ENCODE measurements at regions not wholly inside any gene's neighbourhood (a gene's known extent, or its start where the extent isn't known, plus 50 kb on each side); places are given as distances from the start of the nearest gene placed in this dataset.

DNA sequence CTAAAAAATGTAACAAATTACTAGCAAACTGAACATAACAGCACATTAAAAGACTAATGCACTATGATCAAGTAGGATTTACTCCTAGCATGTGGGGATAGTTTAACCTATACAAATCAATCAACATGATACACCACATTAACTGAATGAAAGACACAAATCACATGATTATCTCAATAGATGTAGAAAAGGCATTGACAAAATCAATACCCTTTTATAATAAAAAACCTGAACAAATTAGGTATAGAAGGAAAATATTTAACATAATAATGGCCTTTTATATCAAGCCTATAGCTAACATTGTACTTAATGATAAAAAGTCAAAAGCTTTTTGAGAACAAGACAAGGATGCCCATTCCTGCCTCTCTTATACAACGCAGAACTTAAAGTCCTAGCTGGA lies 540.0 kb downstream of the RERGL start:
- no peaks in the 10 kb centered on the region for H3K36me3 ChIP-seq (ENCODE audit: control insufficient read depth, insufficient read depth, low read length)
- H3K9me3 ChIP-seq (ENCODE audit: control insufficient read depth, insufficient read depth, low read depth, low read length), result no peaks in the 10 kb centered on the region
- H3K4me1 ChIP-seq (ENCODE audit: control insufficient read depth, insufficient read depth, low read length), result no peaks in the 10 kb centered on the region
- no peak overlapping the region for H3K4me3 ChIP-seq (ENCODE audit: low read depth, low read length)
- H3K27ac ChIP-seq (ENCODE audit: low read depth, low read length), result no peak overlapping the region
- H3K27me3 ChIP-seq (ENCODE audit: control insufficient read depth, insufficient read depth, low read length), result no peaks in the 10 kb centered on the region
- H3K9ac ChIP-seq (ENCODE audit: low read length), result no peak overlapping the region

- Histone ChIP-seq H3K9me3 (ENCODE audit: control insufficient read depth, insufficient read depth, low read depth, low read length) (no peaks in the 10 kb centered on the region), H3K36me3 (ENCODE audit: control insufficient read depth, insufficient read depth, low read length) (no peaks in the 10 kb centered on the region), H3K9ac (ENCODE audit: low read length) (no peak overlapping the region), H3K27ac (ENCODE audit: low read depth, low read length) (no peak overlapping the region), H3K4me3 (ENCODE audit: low read depth, low read length) (no peak overlapping the region), H3K4me1 (ENCODE audit: control insufficient read depth, insufficient read depth, low read length) (no peaks in the 10 kb centered on the region), H3K27me3 (ENCODE audit: control insufficient read depth, insufficient read depth, low read length) (no peaks in the 10 kb centered on the region)
Observed at GRCh38 chr12:17540921-17541320, 549.1 kb downstream of the RERGL start.

GRCh38 chr12:17528394-17528793 lies 561.6 kb downstream of the RERGL start:
- no peaks in the 10 kb centered on the region for H3K9me3 ChIP-seq (ENCODE audit: control insufficient read depth, insufficient read depth, low read depth, low read length)
- H3K27me3 ChIP-seq (ENCODE audit: control insufficient read depth, insufficient read depth, low read length), result no peaks in the 10 kb centered on the region
- H3K27ac ChIP-seq (ENCODE audit: low read depth, low read length), result no peak overlapping the region
- no peak overlapping the region for H3K4me3 ChIP-seq (ENCODE audit: low read depth, low read length)
- H3K36me3 ChIP-seq (ENCODE audit: control insufficient read depth, insufficient read depth, low read length), result no peaks in the 10 kb centered on the region
- peaks cover 4% of the 10 kb centered on the region; the same call in 1 of the 2 replicates for H3K4me1 ChIP-seq (ENCODE audit: control insufficient read depth, insufficient read depth, low read length)
- no peak overlapping the region for H3K9ac ChIP-seq (ENCODE audit: low read length)

DNA sequence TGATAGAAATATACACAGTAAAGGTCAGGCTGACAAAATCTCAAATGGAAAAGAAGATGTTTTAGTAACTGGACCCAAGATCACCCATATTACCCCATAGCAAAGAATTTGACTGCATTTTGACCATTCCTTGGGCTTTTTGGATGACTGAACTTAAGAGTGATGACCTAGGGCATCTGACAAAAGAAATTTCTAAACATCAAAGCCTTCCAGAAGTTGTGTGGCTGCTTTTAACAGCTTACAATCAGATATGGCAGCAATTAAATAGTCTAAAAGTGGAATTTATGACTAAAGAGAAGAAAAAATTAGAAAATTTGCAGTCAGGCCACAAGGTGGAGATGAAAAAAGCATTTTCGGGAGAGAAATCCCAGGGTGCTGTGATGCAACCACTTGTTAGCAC lies 563.0 kb downstream of the RERGL start:
- Histone ChIP-seq H3K4me3 (ENCODE audit: low read depth, low read length) (no peak overlapping the region), H3K9me3 (ENCODE audit: control insufficient read depth, insufficient read depth, low read depth, low read length) (no peaks in the 10 kb centered on the region), H3K4me1 (ENCODE audit: control insufficient read depth, insufficient read depth, low read length) (peaks cover 4% of the 10 kb centered on the region; the same call in 1 of the 2 replicates), H3K9ac (ENCODE audit: low read length) (no peak overlapping the region), H3K36me3 (ENCODE audit: control insufficient read depth, insufficient read depth, low read length) (no peaks in the 10 kb centered on the region), H3K27ac (ENCODE audit: low read depth, low read length) (no peak overlapping the region), H3K27me3 (ENCODE audit: control insufficient read depth, insufficient read depth, low read length) (no peaks in the 10 kb centered on the region)

DNA sequence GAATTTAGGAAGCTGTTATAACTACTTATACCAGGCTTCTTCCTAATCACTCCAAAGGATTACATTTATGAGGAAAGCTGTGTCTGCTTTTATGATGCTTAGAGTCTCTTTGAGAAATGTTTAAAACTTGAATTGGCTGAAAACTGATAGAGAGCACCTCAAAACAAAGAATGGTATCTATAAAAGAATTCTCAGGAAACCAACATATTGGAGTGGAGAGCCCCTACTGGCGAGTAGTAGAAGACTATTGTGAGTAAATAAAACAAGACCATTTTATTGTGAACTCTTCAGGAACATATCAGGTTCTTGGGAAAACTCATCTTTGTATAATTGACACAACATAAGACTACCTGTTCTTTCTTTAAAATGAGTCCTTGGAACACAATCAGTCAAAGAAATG lies 578.6 kb downstream of the RERGL start:
- no peak overlapping the region for H3K27ac ChIP-seq (ENCODE audit: low read depth, low read length)
- no peaks in the 10 kb centered on the region for H3K36me3 ChIP-seq (ENCODE audit: control insufficient read depth, insufficient read depth, low read length)
- H3K4me1 ChIP-seq (ENCODE audit: control insufficient read depth, insufficient read depth, low read length), result peaks cover 4% of the 10 kb centered on the region; the same call in 1 of the 2 replicates
- H3K4me3 ChIP-seq (ENCODE audit: low read depth, low read length), result no peak overlapping the region
- H3K9ac ChIP-seq (ENCODE audit: low read length), result no peak overlapping the region
- no peaks in the 10 kb centered on the region for H3K9me3 ChIP-seq (ENCODE audit: control insufficient read depth, insufficient read depth, low read depth, low read length)
- no peaks in the 10 kb centered on the region for H3K27me3 ChIP-seq (ENCODE audit: control insufficient read depth, insufficient read depth, low read length)

GRCh38 chr12:17507336-17507735 lies 582.7 kb downstream of the RERGL start:
- H3K36me3 ChIP-seq (ENCODE audit: control insufficient read depth, insufficient read depth, low read length), result no peaks in the 10 kb centered on the region
- no peaks in the 10 kb centered on the region for H3K9me3 ChIP-seq (ENCODE audit: control insufficient read depth, insufficient read depth, low read depth, low read length)
- no peak overlapping the region for H3K9ac ChIP-seq (ENCODE audit: low read length)
- H3K27ac ChIP-seq (ENCODE audit: low read depth, low read length), result no peak overlapping the region
- H3K27me3 ChIP-seq (ENCODE audit: control insufficient read depth, insufficient read depth, low read length), result no peaks in the 10 kb centered on the region
- H3K4me3 ChIP-seq (ENCODE audit: low read depth, low read length), result no peak overlapping the region
- peaks cover 4% of the 10 kb centered on the region; the same call in 1 of the 2 replicates for H3K4me1 ChIP-seq (ENCODE audit: control insufficient read depth, insufficient read depth, low read length)

DNA sequence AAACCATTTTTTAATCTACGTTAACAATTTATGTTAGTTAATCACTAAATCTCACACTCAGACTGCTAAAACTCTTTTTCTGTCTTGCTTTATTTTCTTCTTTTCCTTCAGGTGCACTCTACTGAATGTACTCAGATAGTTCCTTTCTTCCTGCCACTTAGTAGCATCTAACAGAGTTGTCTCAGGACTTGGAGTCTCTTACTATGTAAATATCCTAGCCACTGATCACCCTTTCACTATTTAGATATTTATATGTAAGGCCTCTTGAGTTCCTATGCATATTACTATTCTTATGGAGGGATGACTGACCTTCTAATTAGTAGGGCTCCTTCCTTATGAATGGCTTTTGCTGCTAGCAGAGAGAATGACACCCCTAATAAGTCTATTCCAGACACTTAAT lies 586.3 kb downstream of the RERGL start:
- H3K4me3 ChIP-seq (ENCODE audit: low read depth, low read length), result no peak overlapping the region
- H3K9ac ChIP-seq (ENCODE audit: low read length), result no peak overlapping the region
- no peaks in the 10 kb centered on the region for H3K9me3 ChIP-seq (ENCODE audit: control insufficient read depth, insufficient read depth, low read depth, low read length)
- peaks cover 4% of the 10 kb centered on the region; the same call in 1 of the 2 replicates for H3K4me1 ChIP-seq (ENCODE audit: control insufficient read depth, insufficient read depth, low read length)
- H3K27ac ChIP-seq (ENCODE audit: low read depth, low read length), result no peak overlapping the region
- H3K36me3 ChIP-seq (ENCODE audit: control insufficient read depth, insufficient read depth, low read length), result no peaks in the 10 kb centered on the region
- no peaks in the 10 kb centered on the region for H3K27me3 ChIP-seq (ENCODE audit: control insufficient read depth, insufficient read depth, low read length)

- Histone ChIP-seq H3K4me1 (ENCODE audit: control insufficient read depth, insufficient read depth, low read length) (no peaks in the 10 kb centered on the region), H3K27ac (ENCODE audit: low read depth, low read length) (no peak overlapping the region), H3K9me3 (ENCODE audit: control insufficient read depth, insufficient read depth, low read depth, low read length) (no peaks in the 10 kb centered on the region), H3K36me3 (ENCODE audit: control insufficient read depth, insufficient read depth, low read length) (no peaks in the 10 kb centered on the region), H3K9ac (ENCODE audit: low read length) (no peak overlapping the region), H3K4me3 (ENCODE audit: low read depth, low read length) (no peak overlapping the region), H3K27me3 (ENCODE audit: control insufficient read depth, insufficient read depth, low read length) (no peaks in the 10 kb centered on the region)
Observed at GRCh38 chr12:17489452-17489851, 600.5 kb downstream of the RERGL start.

GRCh38 chr12:17478908-17479673 lies 610.9 kb downstream of the RERGL start:
- 0 out of 2 replicates have a peak, but pooled peaks cover 3% of the 10 kb centered on the region for H3K9me3 ChIP-seq (ENCODE audit: control insufficient read depth, insufficient read depth, low read depth, low read length)
- H3K4me1 ChIP-seq (ENCODE audit: control insufficient read depth, insufficient read depth, low read length), result no peaks in the 10 kb centered on the region
- no peak overlapping the region for H3K4me3 ChIP-seq (ENCODE audit: low read depth, low read length)
- H3K36me3 ChIP-seq (ENCODE audit: control insufficient read depth, insufficient read depth, low read length), result no peaks in the 10 kb centered on the region
- H3K27me3 ChIP-seq (ENCODE audit: control insufficient read depth, insufficient read depth, low read length), result no peaks in the 10 kb centered on the region
- H3K9ac ChIP-seq (ENCODE audit: low read length), result no peak overlapping the region
- no peak overlapping the region for H3K27ac ChIP-seq (ENCODE audit: low read depth, low read length)

DNA sequence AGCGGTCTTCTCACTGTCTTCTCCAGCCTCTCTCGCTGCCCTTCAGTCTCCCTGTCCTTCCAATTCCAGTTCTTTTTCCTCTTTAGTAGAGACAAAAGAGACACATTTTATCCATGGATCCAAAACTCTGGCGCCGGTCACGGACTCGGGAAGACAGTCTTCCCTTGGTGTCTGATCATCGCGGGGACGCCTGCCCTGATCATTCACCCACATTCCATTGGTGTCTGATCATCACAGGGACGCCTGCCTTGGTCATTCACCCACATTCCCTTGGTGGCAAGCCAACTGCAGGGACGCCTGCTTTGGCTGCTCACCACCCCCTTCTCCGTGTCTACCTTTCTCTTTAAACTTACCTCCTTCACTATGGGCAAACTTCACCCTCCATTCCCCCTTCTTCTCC lies 619.5 kb downstream of the RERGL start:
- Histone ChIP-seq H3K9ac (ENCODE audit: low read length) (no peak overlapping the region), H3K4me1 (ENCODE audit: control insufficient read depth, insufficient read depth, low read length) (no peaks in the 10 kb centered on the region), H3K27me3 (ENCODE audit: control insufficient read depth, insufficient read depth, low read length) (no peaks in the 10 kb centered on the region), H3K9me3 (ENCODE audit: control insufficient read depth, insufficient read depth, low read depth, low read length) (no peaks in the 10 kb centered on the region), H3K36me3 (ENCODE audit: control insufficient read depth, insufficient read depth, low read length) (no peaks in the 10 kb centered on the region), H3K27ac (ENCODE audit: low read depth, low read length) (no peak overlapping the region), H3K4me3 (ENCODE audit: low read depth, low read length) (no peak overlapping the region)

DNA sequence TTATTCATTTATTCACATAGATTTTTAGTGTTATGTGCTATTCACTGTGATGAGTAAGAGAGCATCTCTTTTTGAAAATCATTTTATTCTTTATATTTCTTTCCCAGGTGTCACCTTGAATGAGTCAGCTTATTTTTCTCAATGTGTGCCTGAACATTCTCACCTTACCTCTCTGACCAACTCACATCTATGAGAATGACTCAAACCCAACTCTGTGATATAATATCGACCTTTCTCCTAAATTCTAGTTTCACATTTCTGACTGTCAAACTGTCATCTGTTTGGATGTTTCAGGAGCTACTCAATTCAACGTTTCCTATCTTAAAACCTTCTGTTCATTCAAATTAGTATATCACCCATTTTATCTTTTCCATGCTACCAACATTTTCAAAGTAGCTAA lies 630.8 kb downstream of the RERGL start:
- Histone ChIP-seq H3K9me3 (ENCODE audit: control insufficient read depth, insufficient read depth, low read depth, low read length) (no peaks in the 10 kb centered on the region), H3K27ac (ENCODE audit: low read depth, low read length) (no peak overlapping the region), H3K4me3 (ENCODE audit: low read depth, low read length) (no peak overlapping the region), H3K4me1 (ENCODE audit: control insufficient read depth, insufficient read depth, low read length) (no peaks in the 10 kb centered on the region), H3K9ac (ENCODE audit: low read length) (no peak overlapping the region), H3K27me3 (ENCODE audit: control insufficient read depth, insufficient read depth, low read length) (no peaks in the 10 kb centered on the region), H3K36me3 (ENCODE audit: control insufficient read depth, insufficient read depth, low read length) (no peaks in the 10 kb centered on the region)

All from HUES6 (cell line).